SK-N-SH (cell line): ENCODE measurements at regions not wholly inside any gene's neighbourhood (a gene's known extent, or its start where the extent isn't known, plus 50 kb on each side); places are given as distances from the start of the nearest gene placed in this dataset.
A peak's percentile ranks its signal among the peaks of the same experiment; 100 is the strongest.

Experiments
- MAX ChIP-seq: IDR thresholded peaks from 2 replicates; pipeline ENCODE4 v1.4.0; 2012; ENCODE audit warnings: low read depth
- POLR2AphosphoS5 ChIP-seq: IDR thresholded peaks from 2 replicates; pipeline ENCODE4 v1.6.1; 2012; ENCODE audit warnings: low read depth, low read length
- RAD21 ChIP-seq: IDR thresholded peaks from 2 replicates; pipeline ENCODE4 v1.6.1; 2012; ENCODE audit warnings: mild to moderate bottlenecking, low read length
- TF ChIP-seq, protein P1 (sequence below): fragments of 200-600 bp; sonication (generic); IDR thresholded peaks from 2 replicates; pipeline ENCODE4 v1.6.1; 2017; ENCODE audit warnings: antibody characterized with exemption, mild to moderate bottlenecking, moderate library complexity

- TF ChIP-seq, protein P1, sequence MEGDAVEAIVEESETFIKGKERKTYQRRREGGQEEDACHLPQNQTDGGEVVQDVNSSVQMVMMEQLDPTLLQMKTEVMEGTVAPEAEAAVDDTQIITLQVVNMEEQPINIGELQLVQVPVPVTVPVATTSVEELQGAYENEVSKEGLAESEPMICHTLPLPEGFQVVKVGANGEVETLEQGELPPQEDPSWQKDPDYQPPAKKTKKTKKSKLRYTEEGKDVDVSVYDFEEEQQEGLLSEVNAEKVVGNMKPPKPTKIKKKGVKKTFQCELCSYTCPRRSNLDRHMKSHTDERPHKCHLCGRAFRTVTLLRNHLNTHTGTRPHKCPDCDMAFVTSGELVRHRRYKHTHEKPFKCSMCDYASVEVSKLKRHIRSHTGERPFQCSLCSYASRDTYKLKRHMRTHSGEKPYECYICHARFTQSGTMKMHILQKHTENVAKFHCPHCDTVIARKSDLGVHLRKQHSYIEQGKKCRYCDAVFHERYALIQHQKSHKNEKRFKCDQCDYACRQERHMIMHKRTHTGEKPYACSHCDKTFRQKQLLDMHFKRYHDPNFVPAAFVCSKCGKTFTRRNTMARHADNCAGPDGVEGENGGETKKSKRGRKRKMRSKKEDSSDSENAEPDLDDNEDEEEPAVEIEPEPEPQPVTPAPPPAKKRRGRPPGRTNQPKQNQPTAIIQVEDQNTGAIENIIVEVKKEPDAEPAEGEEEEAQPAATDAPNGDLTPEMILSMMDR, result no peak
- TF ChIP-seq POLR2AphosphoS5 (no peak), RAD21 (peak; percentile 62), MAX (no peak)
These were observed 170.3 kb upstream of the ZBED5 start for GRCh38 chr11:11028017-11028692.
